PC-9 (cell line): ENCODE measurements at regions not wholly inside any gene's neighbourhood (a gene's known extent, or its start where the extent isn't known, plus 50 kb on each side); places are given as distances from the start of the nearest gene placed in this dataset.

Experiments used
- BruUV-seq: library from RNA; stranded (reverse); fragments of 400-500 nt; replicated peaks from 2 replicates; lab custom pipeline; 2021; lab: Mats Ljungman, UMichigan
- CTCF ChIA-PET: fragments of 300-600 bp; sonication (Branson Sonifier 250); formaldehyde crosslinking; loops from one replicate; lab custom pipeline; 2022; ENCODE audit warnings: antibody characterized with exemption; lab: Charles Lee
- POLR2A ChIA-PET: fragments of 300-600 bp; sonication (Branson Sonifier 250); formaldehyde crosslinking; loops from one replicate; lab custom pipeline; 2022; ENCODE audit warnings: antibody characterized with exemption; ENCODE audit not compliant: unreplicated experiment; lab: Charles Lee
- DNase-seq, 2 experiments: peaks; one replicate each; pipeline versions ENCODE4 v3.0.0 to v3.0.0-alpha.2; 2015 to 2022; ENCODE audit warnings: mixed read lengths in 1 of 2
- H2AFZ ChIP-seq: fragments of 200-600 bp; sonication (generic); 2 replicates; pipeline ENCODE4 v1.8.1; 2017; ENCODE audit warnings: antibody characterized with exemption
- H3F3A ChIP-seq: fragments of 200-600 bp; sonication (generic); 2 replicates; pipeline ENCODE4 v1.8.1; 2017; ENCODE audit warnings: antibody characterized with exemption, mild to moderate bottlenecking, low read depth; ENCODE audit not compliant: insufficient read depth
- H3K27ac ChIP-seq: fragments of 200-600 bp; sonication (generic); 2 replicates; pipeline ENCODE4 v1.6.1; 2016; ENCODE audit warnings: mixed run types
- H3K27me3 ChIP-seq: fragments of 200-600 bp; sonication (generic); 2 replicates; pipeline ENCODE4 v1.6.1; 2016; ENCODE audit warnings: low read depth, mixed run types; ENCODE audit not compliant: insufficient read depth
- H3K36me3 ChIP-seq: fragments of 200-600 bp; sonication (generic); 2 replicates; pipeline ENCODE4 v1.6.1; 2016; ENCODE audit warnings: low read depth, mixed run types
- H3K4me1 ChIP-seq: fragments of 200-600 bp; sonication (generic); replicated peaks from 2 replicates; pipeline ENCODE4 v1.6.1; 2016; ENCODE audit warnings: mixed run types; ENCODE audit not compliant: insufficient read depth
- H3K4me2 ChIP-seq: fragments of 200-600 bp; sonication (generic); 2 replicates; pipeline ENCODE4 v1.6.1; 2017; ENCODE audit warnings: mixed run types
- H3K4me3 ChIP-seq: fragments of 200-600 bp; sonication (generic); 2 replicates; pipeline ENCODE4 v1.6.1; 2016; ENCODE audit warnings: mixed run types
- H3K79me2 ChIP-seq: fragments of 200-600 bp; sonication (generic); 2 replicates; pipeline ENCODE4 v1.6.1; 2017; ENCODE audit warnings: low read depth, mixed run types
- H3K9me2 ChIP-seq: fragments of 200-600 bp; sonication (generic); 2 replicates; pipeline ENCODE4 v1.8.1; 2017; ENCODE audit warnings: mild to moderate bottlenecking; ENCODE audit not compliant: insufficient read depth
- H3K9me3 ChIP-seq: fragments of 200-600 bp; sonication (generic); 2 replicates; pipeline ENCODE4 v1.8.1; 2016; ENCODE audit warnings: low read depth; ENCODE audit not compliant: insufficient read depth
- H4K20me1 ChIP-seq: fragments of 200-600 bp; sonication (generic); 2 replicates; pipeline ENCODE4 v1.8.1; 2017; ENCODE audit not compliant: insufficient read depth
- CTCF ChIP-seq: fragments of 200-600 bp; sonication (generic); conservative IDR thresholded peaks from 2 replicates; pipeline ENCODE4 v1.6.1; 2017; ENCODE audit warnings: mixed run types, antibody characterized with exemption, mild to moderate bottlenecking, moderate library complexity
- EZH2 ChIP-seq: fragments of 200-600 bp; sonication (generic); IDR thresholded peaks from 2 replicates; pipeline ENCODE4 v1.8.0; 2017; ENCODE audit warnings: antibody characterized with exemption, low read depth
- intact Hi-C: fragments of 100-400 bp; cut with micrococcal nuclease; formaldehyde crosslinking; loops from one replicate; pipeline ENCODE4 v1.10.0; 2022; ENCODE audit not compliant: unreplicated experiment

GRCh38 chr3:27625864-27626263 lies 96.3 kb downstream of the EOMES start:
- no peak overlapping the region for H3K27ac ChIP-seq
- H3K4me3 ChIP-seq, result no peak overlapping the region
- CTCF ChIA-PET, result no interaction called here
- H2AFZ ChIP-seq, result no peak overlapping the region
- H3K4me1 ChIP-seq, result peaks cover 8% of the 10 kb centered on the region; the same call in 1 of the 2 replicates
- H3K36me3 ChIP-seq, result no peaks in the 10 kb centered on the region
- H3K4me2 ChIP-seq, result no peak overlapping the region
- no peaks in the 10 kb centered on the region for H3K79me2 ChIP-seq
- TF ChIP-seq CTCF (no peak), EZH2 (no peak)
- no peaks in the 10 kb centered on the region for H3K9me2 ChIP-seq
- no peaks in the 10 kb centered on the region for H3K27me3 ChIP-seq
- 0 out of 2 replicates have a peak, but pooled peaks cover 3% of the 10 kb centered on the region for H3K9me3 ChIP-seq
- no peaks in the 10 kb centered on the region for H4K20me1 ChIP-seq
- POLR2A ChIA-PET, result no interaction called here
- no peaks in the 10 kb centered on the region for H3F3A ChIP-seq
- BruUV-seq, result no TSS peak
- intact Hi-C loops, result no loop called here
- DNase-seq, result no peak

GRCh38 chr3:27623085-27623753 lies 98.9 kb downstream of the EOMES start:
- Histone ChIP-seq H3K4me2 (no peak overlapping the region), H3K4me1 (peaks cover 2% of the 10 kb centered on the region; the same call in 1 of the 2 replicates), H3K79me2 (no peaks in the 10 kb centered on the region), H3K4me3 (no peak overlapping the region), H3K9me2 (no peaks in the 10 kb centered on the region), H3K36me3 (no peaks in the 10 kb centered on the region), H4K20me1 (no peaks in the 10 kb centered on the region), H3K9me3 (0 out of 2 replicates have a peak, but pooled peaks cover 3% of the 10 kb centered on the region), H3K27ac (no peak overlapping the region), H2AFZ (no peak overlapping the region), H3F3A (no peaks in the 10 kb centered on the region), H3K27me3 (no peaks in the 10 kb centered on the region)
- TF ChIP-seq CTCF (no peak), EZH2 (no peak)
- CTCF ChIA-PET, result no interaction called here
- BruUV-seq, result no TSS peak
- no peak for DNase-seq
- POLR2A ChIA-PET, result no interaction called here
- intact Hi-C loops, result no loop called here

GRCh38 chr3:27617552-27617951 lies 104.6 kb downstream of the EOMES start:
- intact Hi-C loops, result no loop called here
- Histone ChIP-seq H3K4me1 (no peaks in the 10 kb centered on the region), H2AFZ (no peak overlapping the region), H3K9me2 (no peaks in the 10 kb centered on the region), H3K27me3 (no peaks in the 10 kb centered on the region), H4K20me1 (no peaks in the 10 kb centered on the region), H3K4me3 (no peak overlapping the region), H3K4me2 (no peak overlapping the region), H3K9me3 (peaks cover 19% of the 10 kb centered on the region), H3K27ac (no peak overlapping the region), H3F3A (no peaks in the 10 kb centered on the region), H3K36me3 (no peaks in the 10 kb centered on the region), H3K79me2 (no peaks in the 10 kb centered on the region)
- TF ChIP-seq EZH2 (no peak), CTCF (no peak)
- POLR2A ChIA-PET, result no interaction called here
- no peak for DNase-seq
- no TSS peak for BruUV-seq
- CTCF ChIA-PET, result no interaction called here
